SK-N-SH (cell line): ENCODE measurements at regions not wholly inside any gene's neighbourhood (a gene's known extent, or its start where the extent isn't known, plus 50 kb on each side); places are given as distances from the start of the nearest gene placed in this dataset.
"Not testable (repeated sequence)": the region's sequence is repeated elsewhere in the genome, so short reads cannot be mapped to it uniquely, and the experiment has no call there.

Experiments used
- CTCF ChIA-PET: fragments of 300-600, 350-600 bp; formaldehyde crosslinking; extraction: SDS; loops from one replicate; lab custom pipeline; 2021; lab: Yijun Ruan, JAX
- POLR2A ChIA-PET: fragments of 350-600 bp; sonication (Branson Sonifier 250); formaldehyde crosslinking; extraction: SDS; loops from one replicate; lab custom pipeline; 2020; ENCODE audit warnings: antibody characterized with exemption, inconsistent platforms; lab: Yijun Ruan, JAX
- DNase-seq: peaks from one replicate; pipeline ENCODE4 v3.0.0; 2012
- H2AFZ ChIP-seq: fragments of 200-600 bp; sonication (generic); 2 replicates; pipeline ENCODE4 v1.8.1; 2016; ENCODE audit warnings: antibody characterized with exemption, mild to moderate bottlenecking, low read depth
- H3F3A ChIP-seq: fragments of 200-600 bp; sonication (generic); replicated peaks from 2 replicates; pipeline ENCODE3; 2016; ENCODE audit warnings: antibody characterized with exemption, mild to moderate bottlenecking; ENCODE audit not compliant: insufficient read depth
- H3K27ac ChIP-seq, 2 experiments: fragments of 200-500 bp in 1 of 2; fragments of 200-600 bp in 1 of 2; sonication (Bioruptor generic) in 1 of 2; sonication (generic), shearing (Covaris generic) in 1 of 2; 2 replicates each; pipeline versions ENCODE4 v1.5.1 to v1.6.1; 2014 to 2016; ENCODE audit warnings: low read depth in 2 of 2, inconsistent platforms in 1 of 2, low read length in 1 of 2, mild to moderate bottlenecking in 1 of 2, mixed read lengths in 1 of 2
- H3K27me3 ChIP-seq: fragments of 200-600 bp; sonication (generic), shearing (Covaris generic); 2 replicates; pipeline ENCODE4 v1.6.1; 2016; ENCODE audit warnings: mixed run types; ENCODE audit not compliant: insufficient read depth
- H3K36me3 ChIP-seq, 2 experiments: fragments of 200-500 bp in 1 of 2; fragments of 200-600 bp in 1 of 2; sonication (Bioruptor generic) in 1 of 2; sonication (generic) in 1 of 2; replicated peaks in 1 of 2; 2 replicates each; pipeline versions ENCODE3 to v1.5.1; 2014 to 2016; ENCODE audit warnings: low read length in 1 of 2, mild to moderate bottlenecking in 1 of 2; ENCODE audit not compliant: insufficient read depth in 2 of 2, control insufficient read depth in 1 of 2
- H3K4me1 ChIP-seq, 2 experiments: fragments of 200-500 bp in 1 of 2; fragments of 200-600 bp in 1 of 2; sonication (Bioruptor generic) in 1 of 2; sonication (generic), shearing (Covaris generic) in 1 of 2; 2 replicates each; pipeline versions ENCODE4 v1.5.1 to v1.6.1; 2014 to 2016; ENCODE audit warnings: low read depth in 1 of 2, low read length in 1 of 2, mixed run types in 1 of 2; ENCODE audit not compliant: insufficient read depth in 2 of 2, control insufficient read depth in 1 of 2
- H3K4me2 ChIP-seq: fragments of 200-600 bp; sonication (generic), shearing (Covaris generic); 2 replicates; pipeline ENCODE4 v1.6.1; 2017; ENCODE audit warnings: mixed run types
- H3K4me3 ChIP-seq, 2 experiments: fragments of 200-500 bp in 1 of 2; fragments of 200-600 bp in 1 of 2; sonication (Bioruptor generic) in 1 of 2; sonication (generic), shearing (Covaris generic) in 1 of 2; 2 replicates each; pipeline versions ENCODE4 v1.5.1 to v1.8.1; 2014 to 2016; ENCODE audit warnings: low read depth in 2 of 2, inconsistent platforms in 1 of 2, low read length in 1 of 2, mild to moderate bottlenecking in 1 of 2, mixed read lengths in 1 of 2, moderate library complexity in 1 of 2
- H3K79me2 ChIP-seq: fragments of 200-600 bp; sonication (generic); 2 replicates; pipeline ENCODE4 v1.8.1; 2017; ENCODE audit warnings: mild to moderate bottlenecking; ENCODE audit not compliant: insufficient read depth
- H3K9ac ChIP-seq: fragments of 200-600 bp; sonication (generic); 2 replicates; pipeline ENCODE4 v1.6.1; 2017; ENCODE audit warnings: mixed run types
- H3K9me2 ChIP-seq: fragments of 200-600 bp; sonication (generic); 2 replicates; pipeline ENCODE4 v1.6.1; 2017; ENCODE audit warnings: mixed run types
- H3K9me3 ChIP-seq: fragments of 200-600 bp; sonication (generic); 2 replicates; pipeline ENCODE4 v1.6.1; 2017; ENCODE audit warnings: mixed run types, mild to moderate bottlenecking, moderate library complexity
- H4K20me1 ChIP-seq: fragments of 200-600 bp; sonication (generic); 2 replicates; pipeline ENCODE4 v1.6.1; 2017; ENCODE audit warnings: mild to moderate bottlenecking, mixed run types; ENCODE audit not compliant: insufficient read depth
- ELF1 ChIP-seq: IDR thresholded peaks from 2 replicates; pipeline ENCODE4 v1.4.0; 2012
- EP300 ChIP-seq, 2 experiments: IDR thresholded peaks; 2 replicates each; pipeline versions ENCODE4 v1.4.0 to v1.6.1; 2012; ENCODE audit warnings: borderline replicate concordance in 1 of 2, low read depth in 1 of 2, low read length in 1 of 2
- FOXJ3 ChIP-seq: sonication (generic); formaldehyde crosslinking; IDR thresholded peaks from 2 replicates; pipeline ENCODE4 v1.5.1; 2020; ENCODE audit warnings: mild to moderate bottlenecking, missing genetic modification reagents
- MEF2A ChIP-seq: IDR thresholded peaks from 2 replicates; pipeline ENCODE4 v1.4.0; 2012; ENCODE audit warnings: low read depth, borderline replicate concordance
- NFIC ChIP-seq: IDR thresholded peaks from 2 replicates; pipeline ENCODE4 v1.4.0; 2012; ENCODE audit warnings: borderline replicate concordance
- PBX3 ChIP-seq: IDR thresholded peaks from 2 replicates; pipeline ENCODE4; 2012
- POLR2AphosphoS5 ChIP-seq: IDR thresholded peaks from 2 replicates; pipeline ENCODE4 v1.6.1; 2012; ENCODE audit warnings: low read depth, low read length
- RXRA ChIP-seq: IDR thresholded peaks from 2 replicates; pipeline ENCODE4 v1.4.0; 2012; ENCODE audit warnings: low read depth, mild to moderate bottlenecking, borderline replicate concordance
- SMC3 ChIP-seq: IDR thresholded peaks from 2 replicates; pipeline ENCODE4 v1.6.1; 2012; ENCODE audit warnings: low read depth, low read length, improper control_type of control experiment
- USF2 ChIP-seq: fragments of 150-350 bp; IDR thresholded peaks from 2 replicates; pipeline ENCODE4 v1.6.1; 2017; ENCODE audit warnings: antibody characterized with exemption, low read length, low read depth, borderline replicate concordance
- YY1 ChIP-seq: IDR thresholded peaks from 2 replicates; pipeline ENCODE4 v1.4.0; 2012; ENCODE audit warnings: low read depth, mild to moderate bottlenecking
- ZBTB33 ChIP-seq: IDR thresholded peaks from 2 replicates; pipeline ENCODE4 v1.4.0; 2012; ENCODE audit warnings: low read depth, borderline replicate concordance
- WGBS: methylation state at CpG from one replicate; pipeline ENCODE4 v1.1.6; 2017; ENCODE audit warnings: low lambda C conversion rate; 5-methylcytosine and 5-hydroxymethylcytosine counted together
- TF ChIP-seq, protein P1 (sequence below): IDR thresholded peaks from 2 replicates; pipeline ENCODE4 v1.4.0; 2012; ENCODE audit warnings: low read depth, borderline replicate concordance
- TF ChIP-seq, protein P2 (sequence below): fragments of 150-350 bp; IDR thresholded peaks from 2 replicates; pipeline ENCODE4 v1.6.1; 2016; ENCODE audit warnings: mild to moderate bottlenecking, low read depth, low read length
- TF ChIP-seq, protein P3 (sequence below): IDR thresholded peaks from 2 replicates; pipeline ENCODE4 v1.6.1; 2012; ENCODE audit warnings: mild to moderate bottlenecking, low read depth, low read length, moderate library complexity

DNA sequence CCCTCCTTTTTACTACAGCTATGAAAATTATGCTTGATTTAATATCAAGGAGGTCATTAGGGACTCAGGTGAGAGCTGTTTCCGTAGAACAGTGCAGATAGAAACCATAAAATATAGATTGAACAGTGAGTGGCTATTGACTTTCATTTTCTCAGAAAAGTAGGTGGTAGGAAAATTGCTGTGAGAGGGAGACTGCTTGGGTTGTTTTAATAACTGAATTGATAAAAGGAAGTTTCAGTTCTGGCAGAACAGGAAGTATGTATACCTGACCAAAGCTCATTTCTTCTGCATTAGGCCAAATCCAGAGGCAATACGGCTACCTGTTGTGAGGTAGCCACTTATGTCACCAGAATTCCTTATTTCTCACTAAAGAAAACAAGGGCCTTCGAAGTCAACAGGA, 761.7 kb upstream of the ARRDC3 start:
- no peak for TF ChIP-seq MEF2A
- TF ChIP-seq, protein P1, sequence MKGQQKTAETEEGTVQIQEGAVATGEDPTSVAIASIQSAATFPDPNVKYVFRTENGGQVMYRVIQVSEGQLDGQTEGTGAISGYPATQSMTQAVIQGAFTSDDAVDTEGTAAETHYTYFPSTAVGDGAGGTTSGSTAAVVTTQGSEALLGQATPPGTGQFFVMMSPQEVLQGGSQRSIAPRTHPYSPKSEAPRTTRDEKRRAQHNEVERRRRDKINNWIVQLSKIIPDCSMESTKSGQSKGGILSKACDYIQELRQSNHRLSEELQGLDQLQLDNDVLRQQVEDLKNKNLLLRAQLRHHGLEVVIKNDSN: no peak
- TF ChIP-seq EP300 (IDR thresholded peaks at IDR 0.05; ENCODE audit: borderline replicate concordance in 1 of 2, low read depth in 1 of 2, low read length in 1 of 2): no peak
- no peak for TF ChIP-seq ZBTB33
- no peak for TF ChIP-seq USF2
- TF ChIP-seq PBX3: no peak
- no peak for TF ChIP-seq YY1
- no peak for TF ChIP-seq RXRA
- no peak for TF ChIP-seq POLR2AphosphoS5
- TF ChIP-seq, protein P2, sequence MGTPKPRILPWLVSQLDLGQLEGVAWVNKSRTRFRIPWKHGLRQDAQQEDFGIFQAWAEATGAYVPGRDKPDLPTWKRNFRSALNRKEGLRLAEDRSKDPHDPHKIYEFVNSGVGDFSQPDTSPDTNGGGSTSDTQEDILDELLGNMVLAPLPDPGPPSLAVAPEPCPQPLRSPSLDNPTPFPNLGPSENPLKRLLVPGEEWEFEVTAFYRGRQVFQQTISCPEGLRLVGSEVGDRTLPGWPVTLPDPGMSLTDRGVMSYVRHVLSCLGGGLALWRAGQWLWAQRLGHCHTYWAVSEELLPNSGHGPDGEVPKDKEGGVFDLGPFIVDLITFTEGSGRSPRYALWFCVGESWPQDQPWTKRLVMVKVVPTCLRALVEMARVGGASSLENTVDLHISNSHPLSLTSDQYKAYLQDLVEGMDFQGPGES: no peak
- no peak for TF ChIP-seq FOXJ3 (CRISPR knock-in tag)
- no peak for TF ChIP-seq ELF1
- no peak for TF ChIP-seq SMC3
- TF ChIP-seq, protein P3, sequence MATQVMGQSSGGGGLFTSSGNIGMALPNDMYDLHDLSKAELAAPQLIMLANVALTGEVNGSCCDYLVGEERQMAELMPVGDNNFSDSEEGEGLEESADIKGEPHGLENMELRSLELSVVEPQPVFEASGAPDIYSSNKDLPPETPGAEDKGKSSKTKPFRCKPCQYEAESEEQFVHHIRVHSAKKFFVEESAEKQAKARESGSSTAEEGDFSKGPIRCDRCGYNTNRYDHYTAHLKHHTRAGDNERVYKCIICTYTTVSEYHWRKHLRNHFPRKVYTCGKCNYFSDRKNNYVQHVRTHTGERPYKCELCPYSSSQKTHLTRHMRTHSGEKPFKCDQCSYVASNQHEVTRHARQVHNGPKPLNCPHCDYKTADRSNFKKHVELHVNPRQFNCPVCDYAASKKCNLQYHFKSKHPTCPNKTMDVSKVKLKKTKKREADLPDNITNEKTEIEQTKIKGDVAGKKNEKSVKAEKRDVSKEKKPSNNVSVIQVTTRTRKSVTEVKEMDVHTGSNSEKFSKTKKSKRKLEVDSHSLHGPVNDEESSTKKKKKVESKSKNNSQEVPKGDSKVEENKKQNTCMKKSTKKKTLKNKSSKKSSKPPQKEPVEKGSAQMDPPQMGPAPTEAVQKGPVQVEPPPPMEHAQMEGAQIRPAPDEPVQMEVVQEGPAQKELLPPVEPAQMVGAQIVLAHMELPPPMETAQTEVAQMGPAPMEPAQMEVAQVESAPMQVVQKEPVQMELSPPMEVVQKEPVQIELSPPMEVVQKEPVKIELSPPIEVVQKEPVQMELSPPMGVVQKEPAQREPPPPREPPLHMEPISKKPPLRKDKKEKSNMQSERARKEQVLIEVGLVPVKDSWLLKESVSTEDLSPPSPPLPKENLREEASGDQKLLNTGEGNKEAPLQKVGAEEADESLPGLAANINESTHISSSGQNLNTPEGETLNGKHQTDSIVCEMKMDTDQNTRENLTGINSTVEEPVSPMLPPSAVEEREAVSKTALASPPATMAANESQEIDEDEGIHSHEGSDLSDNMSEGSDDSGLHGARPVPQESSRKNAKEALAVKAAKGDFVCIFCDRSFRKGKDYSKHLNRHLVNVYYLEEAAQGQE: no peak
- TF ChIP-seq NFIC: no peak
- TF ChIP-seq, all 33 proteins: peak for 0
- H3K9me3 ChIP-seq: no peaks in the 10 kb centered on the region
- no peak overlapping the region for H3K4me3 ChIP-seq
- H3K4me2 ChIP-seq: no peak overlapping the region
- POLR2A ChIA-PET: no interaction called here
- DNase-seq: no peak
- CTCF ChIA-PET: no interaction called here
- H3K9ac ChIP-seq: no peak overlapping the region
- 77% methylated on average over 3 of the region's 3 CpGs for WGBS
- H3K4me1 ChIP-seq: peaks cover 0 to 3% of the 10 kb centered on the region in 2 experiments; a peak in 1 of 4 replicates
- no peaks in the 10 kb centered on the region for H3F3A ChIP-seq
- H3K36me3 ChIP-seq: no peaks in the 10 kb centered on the region
- no peak overlapping the region for H3K27ac ChIP-seq
- H4K20me1 ChIP-seq: no peaks in the 10 kb centered on the region
- H3K27me3 ChIP-seq: no peaks in the 10 kb centered on the region
- no peaks in the 10 kb centered on the region for H3K79me2 ChIP-seq
- 0 out of 2 replicates have a peak overlapping the region, but pooled peaks have one; percentile 8 for H2AFZ ChIP-seq
- H3K9me2 ChIP-seq: no peaks in the 10 kb centered on the region

- H3K36me3 ChIP-seq, DNase-seq, H3K4me1 ChIP-seq, H3K9me2 ChIP-seq, H3K9ac ChIP-seq, CTCF ChIA-PET, H3K4me3 ChIP-seq, H3K27me3 ChIP-seq, H3K4me2 ChIP-seq, H3F3A ChIP-seq, H3K9me3 ChIP-seq, POLR2A ChIA-PET, H3K79me2 ChIP-seq, H3K27ac ChIP-seq, H4K20me1 ChIP-seq, H2AFZ ChIP-seq: not testable (repeated sequence)
- WGBS: 82% methylated on average over 5 of the region's 5 CpGs
Measured at GRCh38 chr5:92132294-92132908, 749.3 kb upstream of the ARRDC3 start.
